WTC11 (cell line): ENCODE measurements at regions not wholly inside any gene's neighbourhood (a gene's known extent, or its start where the extent isn't known, plus 50 kb on each side); places are given as distances from the start of the nearest gene placed in this dataset.

Experiments
- ATAC-seq: fragments of 200-7000 bp; cut with Tn5 transposase; 2 replicates; pipeline ENCODE4 v1.10.0; 2021; ENCODE audit warnings: mild to moderate bottlenecking, moderate library complexity
- CTCF ChIA-PET: fragments of 300-600 bp; sonication (Branson Sonifier 250); formaldehyde crosslinking; loops from one replicate; lab custom pipeline; 2021; ENCODE audit warnings: antibody characterized with exemption; lab: Charles Lee
- POLR2A ChIA-PET: fragments of 350-600 bp; sonication (Branson Sonifier 250); formaldehyde crosslinking; loops from one replicate; lab custom pipeline; 2021; ENCODE audit warnings: antibody characterized with exemption; lab: Charles Lee
- DNase-seq: peaks from one replicate; pipeline ENCODE4 v3.0.0; 2021; ENCODE audit warnings: low spot score
- H3K27ac Mint-ChIP-seq: 2 replicates; pipeline ENCODE4 v1.8.0; 2021; ENCODE audit warnings: mixed read lengths
- H3K27me3 Mint-ChIP-seq: 2 replicates; pipeline ENCODE4 v1.8.0; 2021; ENCODE audit warnings: low read depth, mild to moderate bottlenecking, moderate library complexity, mixed read lengths
- H3K36me3 Mint-ChIP-seq: 2 replicates; pipeline ENCODE4 v1.8.0; 2021; ENCODE audit warnings: mixed read lengths
- H3K4me1 Mint-ChIP-seq: 2 replicates; pipeline ENCODE4 v1.8.0; 2022; ENCODE audit warnings: mixed read lengths
- H3K4me3 Mint-ChIP-seq: 2 replicates; pipeline ENCODE4 v1.8.0; 2021; ENCODE audit warnings: mild to moderate bottlenecking, moderate library complexity, mixed read lengths
- H3K9me3 Mint-ChIP-seq: 2 replicates; pipeline ENCODE4 v1.8.0; 2021; ENCODE audit warnings: mixed read lengths
- AFF4 ChIP-seq: sonication (generic); formaldehyde crosslinking; IDR thresholded peaks from 2 replicates; pipeline ENCODE4 v1.8.1; 2023; ENCODE audit warnings: mild to moderate bottlenecking, missing genetic modification reagents, borderline replicate concordance
- AR ChIP-seq: fragments of 250-450 bp; sonication (Bioruptor Pico); IDR thresholded peaks from 2 replicates; pipeline ENCODE4 v1.9.0; 2021; ENCODE audit warnings: mild to moderate bottlenecking
- ARID4B ChIP-seq: sonication (generic); formaldehyde crosslinking; IDR thresholded peaks from 2 replicates; pipeline ENCODE4 v1.8.0; 2023; ENCODE audit warnings: missing genetic modification reagents, mild to moderate bottlenecking, borderline replicate concordance
- EMX1 ChIP-seq: fragments of 250-450 bp; sonication (Bioruptor Pico); IDR thresholded peaks from 2 replicates; pipeline ENCODE4 v1.8.0; 2021; ENCODE audit warnings: mild to moderate bottlenecking
- ESRRA ChIP-seq: sonication (generic); formaldehyde crosslinking; IDR thresholded peaks from 2 replicates; pipeline ENCODE4 v1.8.1; 2022; ENCODE audit warnings: mild to moderate bottlenecking, missing genetic modification reagents, borderline replicate concordance
- FOXP4 ChIP-seq: sonication (generic); formaldehyde crosslinking; IDR thresholded peaks from 2 replicates; pipeline ENCODE4 v1.8.0; 2022; ENCODE audit warnings: mild to moderate bottlenecking, missing genetic modification reagents
- GABPB1 ChIP-seq: sonication (generic); formaldehyde crosslinking; IDR thresholded peaks from 2 replicates; pipeline ENCODE4 v1.8.1; 2023; ENCODE audit warnings: mild to moderate bottlenecking, missing genetic modification reagents
- GRHL2 ChIP-seq: fragments of 250-450 bp; sonication (Bioruptor Pico); IDR thresholded peaks from 2 replicates; pipeline ENCODE4 v1.8.0; 2022; ENCODE audit warnings: mild to moderate bottlenecking, moderate library complexity; ENCODE audit not compliant: insufficient replicate concordance, severe bottlenecking
- GTF2I ChIP-seq: fragments of 250-450 bp; sonication (Bioruptor Pico); conservative IDR thresholded peaks from 2 replicates; pipeline ENCODE4 v1.4.0; 2021; ENCODE audit warnings: mild to moderate bottlenecking
- JUN ChIP-seq: sonication (generic); formaldehyde crosslinking; IDR thresholded peaks from 2 replicates; pipeline ENCODE4 v1.8.0; 2023; ENCODE audit warnings: mild to moderate bottlenecking, missing genetic modification reagents
- KAT7 ChIP-seq: sonication (generic); formaldehyde crosslinking; IDR thresholded peaks from 2 replicates; pipeline ENCODE4 v1.8.1; 2023; ENCODE audit warnings: missing genetic modification reagents, mild to moderate bottlenecking, borderline replicate concordance
- MXD4 ChIP-seq: fragments of 250-450 bp; sonication (Bioruptor Pico); IDR thresholded peaks from 2 replicates; pipeline ENCODE4 v1.8.0; 2021; ENCODE audit warnings: mild to moderate bottlenecking, moderate library complexity, borderline replicate concordance
- NFYB ChIP-seq: sonication (generic); formaldehyde crosslinking; conservative IDR thresholded peaks from 2 replicates; pipeline ENCODE4 v1.8.0; 2022; ENCODE audit warnings: low read depth, missing genetic modification reagents
- NR1H2 ChIP-seq: sonication (generic); formaldehyde crosslinking; IDR thresholded peaks from 2 replicates; pipeline ENCODE4 v1.9.0; 2021; ENCODE audit warnings: mild to moderate bottlenecking, moderate library complexity, missing genetic modification reagents
- RELA ChIP-seq: sonication (generic); formaldehyde crosslinking; IDR thresholded peaks from 2 replicates; pipeline ENCODE4 v1.8.1; 2022; ENCODE audit warnings: missing genetic modification reagents, mild to moderate bottlenecking, borderline replicate concordance
- TEAD4 ChIP-seq: sonication (generic); formaldehyde crosslinking; IDR thresholded peaks from 2 replicates; pipeline ENCODE4 v1.8.0; 2022; ENCODE audit warnings: mild to moderate bottlenecking, missing genetic modification reagents
- ZNF121 ChIP-seq: sonication (generic); formaldehyde crosslinking; IDR thresholded peaks from 2 replicates; pipeline ENCODE4 v1.8.0; 2023; ENCODE audit warnings: missing genetic modification reagents
- ZNF219 ChIP-seq: sonication (generic); formaldehyde crosslinking; IDR thresholded peaks from 2 replicates; pipeline ENCODE4 v1.8.0; 2023; ENCODE audit warnings: missing genetic modification reagents, mild to moderate bottlenecking, borderline replicate concordance
- ZNF396 ChIP-seq: fragments of 250-450 bp; sonication (Bioruptor Pico); IDR thresholded peaks from 2 replicates; pipeline ENCODE4 v1.8.0; 2021; ENCODE audit warnings: mild to moderate bottlenecking, moderate library complexity, borderline replicate concordance
- ZNF416 ChIP-seq: fragments of 250-450 bp; sonication (Bioruptor Pico); IDR thresholded peaks from 2 replicates; pipeline ENCODE4 v1.9.0; 2021; ENCODE audit warnings: mild to moderate bottlenecking, inconsistent platforms
- ZNF423 ChIP-seq: fragments of 250-450 bp; sonication (Bioruptor Pico); IDR thresholded peaks from 2 replicates; pipeline ENCODE4 v2.1.2; 2022; ENCODE audit warnings: mild to moderate bottlenecking, moderate library complexity
- TF ChIP-seq, protein P1 (sequence below): sonication (generic); formaldehyde crosslinking; IDR thresholded peaks from 2 replicates; pipeline ENCODE4 v1.8.0; 2023; ENCODE audit warnings: missing genetic modification reagents
- TF ChIP-seq, protein P2 (sequence below): fragments of 250-450 bp; sonication (Bioruptor Pico); IDR thresholded peaks from 2 replicates; pipeline ENCODE4 v1.9.0; 2021; ENCODE audit warnings: mild to moderate bottlenecking

- H3K4me3 Mint-ChIP-seq: no peak overlapping the region
- POLR2A ChIA-PET: no interaction called here
- H3K9me3 Mint-ChIP-seq: no peaks in the 10 kb centered on the region
- CTCF ChIA-PET: no interaction called here
- H3K27me3 Mint-ChIP-seq: no peaks in the 10 kb centered on the region
- no peak overlapping the region for H3K27ac Mint-ChIP-seq
- H3K36me3 Mint-ChIP-seq: no peaks in the 10 kb centered on the region
- H3K4me1 Mint-ChIP-seq: no peaks in the 10 kb centered on the region
- no peak for ATAC-seq
- no peak for TF ChIP-seq GTF2I
- TF ChIP-seq TEAD4 (CRISPR knock-in tag): no peak
- TF ChIP-seq, protein P1, sequence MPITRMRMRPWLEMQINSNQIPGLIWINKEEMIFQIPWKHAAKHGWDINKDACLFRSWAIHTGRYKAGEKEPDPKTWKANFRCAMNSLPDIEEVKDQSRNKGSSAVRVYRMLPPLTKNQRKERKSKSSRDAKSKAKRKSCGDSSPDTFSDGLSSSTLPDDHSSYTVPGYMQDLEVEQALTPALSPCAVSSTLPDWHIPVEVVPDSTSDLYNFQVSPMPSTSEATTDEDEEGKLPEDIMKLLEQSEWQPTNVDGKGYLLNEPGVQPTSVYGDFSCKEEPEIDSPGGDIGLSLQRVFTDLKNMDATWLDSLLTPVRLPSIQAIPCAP (CRISPR knock-in tag): no peak
- TF ChIP-seq ZNF416 (CRISPR knock-in tag): no peak
- no peak for TF ChIP-seq KAT7
- no peak for TF ChIP-seq JUN
- TF ChIP-seq ZNF121 (CRISPR knock-in tag): no peak
- no peak for TF ChIP-seq ZNF423 (CRISPR knock-in tag)
- TF ChIP-seq GRHL2: no peak
- TF ChIP-seq NFYB: no peak
- no peak for TF ChIP-seq AFF4
- TF ChIP-seq GABPB1 (CRISPR knock-in tag): no peak
- no peak for TF ChIP-seq EMX1
- TF ChIP-seq ZNF396: no peak
- no peak for TF ChIP-seq FOXP4 (CRISPR knock-in tag)
- no peak for TF ChIP-seq MXD4
- no peak for TF ChIP-seq ZNF219
- DNase-seq: no peak
Observed at GRCh38 chr2:184006998-184007397, 591.3 kb upstream of the ZNF804A start.

GRCh38 chr2:184026961-184027360, 571.4 kb upstream of the ZNF804A start:
- no peaks in the 10 kb centered on the region for H3K36me3 Mint-ChIP-seq
- POLR2A ChIA-PET: no interaction called here
- H3K27me3 Mint-ChIP-seq: no peaks in the 10 kb centered on the region
- CTCF ChIA-PET: no interaction called here
- DNase-seq: no peak
- H3K27ac Mint-ChIP-seq: no peak overlapping the region
- H3K4me3 Mint-ChIP-seq: no peak overlapping the region
- H3K9me3 Mint-ChIP-seq: no peaks in the 10 kb centered on the region
- peaks cover 26% of the 10 kb centered on the region for H3K4me1 Mint-ChIP-seq
- no peak for ATAC-seq
- TF ChIP-seq ARID4B: no peak
- TF ChIP-seq AR: no peak
- no peak for TF ChIP-seq ESRRA (CRISPR knock-in tag)
- TF ChIP-seq GRHL2: no peak
- TF ChIP-seq, protein P1 (CRISPR knock-in tag): no peak
- TF ChIP-seq, protein P2, sequence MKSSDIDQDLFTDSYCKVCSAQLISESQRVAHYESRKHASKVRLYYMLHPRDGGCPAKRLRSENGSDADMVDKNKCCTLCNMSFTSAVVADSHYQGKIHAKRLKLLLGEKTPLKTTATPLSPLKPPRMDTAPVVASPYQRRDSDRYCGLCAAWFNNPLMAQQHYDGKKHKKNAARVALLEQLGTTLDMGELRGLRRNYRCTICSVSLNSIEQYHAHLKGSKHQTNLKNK (CRISPR knock-in tag): no peak
- TF ChIP-seq RELA (CRISPR knock-in tag): no peak
- no peak for TF ChIP-seq NR1H2
